H1 (cell line): ENCODE measurements at regions not wholly inside any gene's neighbourhood (a gene's known extent, or its start where the extent isn't known, plus 50 kb on each side); places are given as distances from the start of the nearest gene placed in this dataset.

Experiments used
- CTCF ChIA-PET: fragments of 300-600 bp; sonication (Branson Sonifier 250); formaldehyde crosslinking; loops from one replicate; lab custom pipeline; 2021; ENCODE audit not compliant: partially characterized antibody; lab: Charles Lee
- POLR2A ChIA-PET: fragments of 300-600 bp; sonication (Branson Sonifier 250); formaldehyde crosslinking; loops from one replicate; lab custom pipeline; 2021; ENCODE audit warnings: inconsistent platforms; ENCODE audit not compliant: partially characterized antibody; lab: Charles Lee
- DNase-seq, 2 experiments: peaks; one replicate each; pipeline versions ENCODE4 v3.0.0 to v3.0.0-alpha.2; 2010 to 2022; ENCODE audit warnings: low spot score in 2 of 2, low read depth in 1 of 2, mixed read lengths in 1 of 2
- FAIRE-seq: peaks from 2 replicates; lab custom pipeline; 2011; peaks lifted over from hg19 to GRCh38; lab: Jason Lieb, UNC
- H2AFZ ChIP-seq: 2 replicates; pipeline ENCODE4 v1.8.1; 2012; ENCODE audit warnings: low read length, inconsistent platforms
- H2AK5ac ChIP-seq: 2 replicates; pipeline ENCODE4 v1.6.1; 2013; ENCODE audit warnings: low read depth, low read length
- H2BK120ac ChIP-seq: replicated peaks from 2 replicates; pipeline ENCODE3; 2013; ENCODE audit warnings: low read depth, low read length, inconsistent platforms
- H2BK12ac ChIP-seq: 2 replicates; pipeline ENCODE4 v1.6.1; 2013; ENCODE audit warnings: low read depth, low read length
- H2BK15ac ChIP-seq: 2 replicates; pipeline ENCODE4 v1.6.1; 2013; ENCODE audit warnings: low read length
- H2BK20ac ChIP-seq: 2 replicates; pipeline ENCODE4 v1.6.1; 2013; ENCODE audit warnings: low read length
- H2BK5ac ChIP-seq: 2 replicates; pipeline ENCODE4 v1.6.1; 2013; ENCODE audit warnings: low read depth, low read length
- H3K14ac ChIP-seq: 2 replicates; pipeline ENCODE4 v1.6.1; 2013; ENCODE audit warnings: inconsistent platforms; ENCODE audit not compliant: insufficient read length
- H3K18ac ChIP-seq: 2 replicates; pipeline ENCODE4 v1.6.1; 2013; ENCODE audit warnings: low read length; ENCODE audit errors: extremely low read depth
- H3K23ac ChIP-seq: 2 replicates; pipeline ENCODE4 v1.6.1; 2013; ENCODE audit warnings: inconsistent platforms; ENCODE audit not compliant: insufficient read length
- H3K23me2 ChIP-seq: 2 replicates; pipeline ENCODE4 v1.6.1; 2013; ENCODE audit warnings: low read depth, low read length
- H3K27ac ChIP-seq: 2 replicates; pipeline ENCODE4 v1.6.1; 2011; ENCODE audit warnings: low read depth, low read length, inconsistent platforms
- H3K27me3 ChIP-seq, 4 experiments: replicated peaks in 1 of 4; 1 replicate in 1 of 4; 2 replicates in 3 of 4; pipeline versions ENCODE4 v1.6.1 to v1.8.1; 2011 to 2013; ENCODE audit warnings: low read length in 3 of 4, mild to moderate bottlenecking in 3 of 4, inconsistent platforms in 2 of 4, mixed read lengths in 2 of 4, moderate library complexity in 1 of 4; ENCODE audit not compliant: control insufficient read depth in 3 of 4, insufficient read depth in 3 of 4; ENCODE audit errors: extremely low read depth in 1 of 4
- H3K36me3 ChIP-seq, 4 experiments: 2 replicates each; pipeline versions ENCODE4 v1.6.1 to v1.8.1; 2011 to 2013; ENCODE audit warnings: mild to moderate bottlenecking in 4 of 4, low read length in 3 of 4, moderate library complexity in 2 of 4, control low read depth in 1 of 4, inconsistent platforms in 1 of 4; ENCODE audit not compliant: insufficient read depth in 4 of 4, control insufficient read depth in 2 of 4
- H3K4ac ChIP-seq: replicated peaks from 2 replicates; pipeline ENCODE3; 2013; ENCODE audit warnings: low read length, low read depth, mixed read lengths, inconsistent platforms; ENCODE audit not compliant: insufficient read length
- H3K4me1 ChIP-seq, 4 experiments: replicated peaks in 1 of 4; 1 replicate in 1 of 4; 2 replicates in 3 of 4; pipeline versions ENCODE4 v1.6.1 to v1.8.1; 2011 to 2013; ENCODE audit warnings: low read length in 3 of 4, inconsistent platforms in 2 of 4, mixed read lengths in 1 of 4; ENCODE audit not compliant: insufficient read depth in 4 of 4, control insufficient read depth in 3 of 4
- H3K4me2 ChIP-seq, 2 experiments: 2 replicates each; pipeline versions ENCODE4 v1.6.1 to v1.8.1; 2011 to 2013; ENCODE audit warnings: low read depth in 2 of 2, low read length in 2 of 2, control low read depth in 1 of 2, inconsistent platforms in 1 of 2, mild to moderate bottlenecking in 1 of 2; ENCODE audit not compliant: insufficient read depth in 1 of 2
- H3K4me3 ChIP-seq, 4 experiments: fragments of 200-600, 300-600 bp in 1 of 4; sonication (generic), shearing (Covaris generic), sonication (Bioruptor Twin) in 1 of 4; 2 replicates each; pipeline versions ENCODE4 v1.5.1 to v1.8.1; 2011 to 2016; ENCODE audit warnings: low read length in 4 of 4, low read depth in 3 of 4, control low read depth in 2 of 4, inconsistent platforms in 2 of 4, mild to moderate bottlenecking in 2 of 4, mixed read lengths in 1 of 4, moderate library complexity in 1 of 4; ENCODE audit not compliant: insufficient read depth in 2 of 4; ENCODE audit errors: extremely low read depth in 1 of 4
- H3K56ac ChIP-seq: replicated peaks from 2 replicates; pipeline ENCODE3; 2013; ENCODE audit warnings: low read depth, mild to moderate bottlenecking, mixed read lengths, low read length, inconsistent platforms; ENCODE audit not compliant: insufficient read length
- H3K79me1 ChIP-seq: 2 replicates; pipeline ENCODE4 v1.6.1; 2013; ENCODE audit warnings: low read depth, low read length, control low read depth
- H3K79me2 ChIP-seq, 2 experiments: 2 replicates each; pipeline versions ENCODE4 v1.6.1 to v1.8.1; 2012 to 2013; ENCODE audit warnings: low read length in 2 of 2, mild to moderate bottlenecking in 2 of 2, inconsistent platforms in 1 of 2; ENCODE audit not compliant: insufficient read depth in 2 of 2, control insufficient read depth in 1 of 2
- H3K9ac ChIP-seq, 4 experiments: replicated peaks in 1 of 4; 1 replicate in 1 of 4; 2 replicates in 3 of 4; pipeline versions ENCODE4 v1.6.1 to v1.8.1; 2011 to 2013; ENCODE audit warnings: low read depth in 3 of 4, low read length in 3 of 4, control low read depth in 2 of 4, mild to moderate bottlenecking in 2 of 4, moderate library complexity in 2 of 4, inconsistent platforms in 1 of 4; ENCODE audit errors: extremely low read depth in 1 of 4
- H3K9me3 ChIP-seq, 2 experiments: 2 replicates each; pipeline versions ENCODE4 v1.6.1 to v1.8.1; 2012 to 2013; ENCODE audit warnings: mild to moderate bottlenecking in 2 of 2, moderate library complexity in 2 of 2, control low read depth in 1 of 2, inconsistent platforms in 1 of 2, low read depth in 1 of 2, low read length in 1 of 2, mixed read lengths in 1 of 2; ENCODE audit not compliant: insufficient read depth in 2 of 2
- H4K20me1 ChIP-seq, 2 experiments: replicated peaks in 1 of 2; 2 replicates each; pipeline versions ENCODE3 to v1.8.1; 2011 to 2013; ENCODE audit warnings: inconsistent platforms in 2 of 2, low read length in 2 of 2, mild to moderate bottlenecking in 1 of 2; ENCODE audit not compliant: insufficient read depth in 2 of 2, control insufficient read depth in 1 of 2
- H4K5ac ChIP-seq: 2 replicates; pipeline ENCODE4 v1.6.1; 2013; ENCODE audit warnings: low read length, low read depth, mixed read lengths, inconsistent platforms; ENCODE audit not compliant: insufficient read length
- H4K8ac ChIP-seq: 2 replicates; pipeline ENCODE4 v1.8.0; 2013; ENCODE audit warnings: mild to moderate bottlenecking, moderate library complexity, low read length, inconsistent platforms; ENCODE audit not compliant: insufficient read depth; ENCODE audit errors: extremely low read depth
- H4K91ac ChIP-seq: replicated peaks from 2 replicates; pipeline ENCODE3; 2013; ENCODE audit warnings: low read length, mixed read lengths, inconsistent platforms; ENCODE audit not compliant: insufficient read length
- GABPA ChIP-seq: IDR thresholded peaks from 2 replicates; pipeline ENCODE4 v1.6.1; 2011; ENCODE audit warnings: mild to moderate bottlenecking, low read length, moderate library complexity, borderline replicate concordance; ENCODE audit not compliant: insufficient read depth
- HDAC2 ChIP-seq, 2 experiments: fragments of 300-600 bp in 1 of 2; sonication (generic) in 1 of 2; IDR thresholded peaks; 2 replicates each; pipeline ENCODE4 v1.6.1; 2011 to 2012; ENCODE audit warnings: low read depth in 2 of 2, low read length in 2 of 2, mild to moderate bottlenecking in 2 of 2, moderate library complexity in 2 of 2, borderline replicate concordance in 1 of 2, inconsistent platforms in 1 of 2
- NRF1 ChIP-seq: IDR thresholded peaks from 2 replicates; pipeline ENCODE4 v1.6.1; 2011; ENCODE audit warnings: mild to moderate bottlenecking, low read depth, low read length, improper control_type of control experiment
- SP4 ChIP-seq: IDR thresholded peaks from 2 replicates; pipeline ENCODE4 v1.6.1; 2012; ENCODE audit warnings: low read length, inconsistent platforms
- YY1 ChIP-seq: IDR thresholded peaks from 2 replicates; pipeline ENCODE4 v1.6.1; 2011; ENCODE audit warnings: low read depth, mild to moderate bottlenecking, low read length
- WGBS, 2 experiments: shearing (Covaris generic) in 1 of 2; methylation state at CpG; one replicate each; pipeline versions ENCODE4 v1.1.6 to v1.1.7; 2013 to 2015; ENCODE audit warnings: low lambda C conversion rate in 2 of 2, mixed read lengths in 2 of 2, inconsistent platforms in 1 of 2, low coverage in 1 of 2, missing lambda C conversion rate in 1 of 2; ENCODE audit not compliant: insufficient replicate concordance in 2 of 2, insufficient coverage in 1 of 2, insufficient read length in 1 of 2; ENCODE audit errors: extremely low coverage in 1 of 2, missing lambda C conversion rate in 1 of 2; 5-methylcytosine and 5-hydroxymethylcytosine counted together
- TF ChIP-seq, protein P1 (sequence below): IDR thresholded peaks from 2 replicates; pipeline ENCODE4 v1.6.1; 2011; ENCODE audit warnings: low read length, improper control_type of control experiment

GRCh38 chr18:75497576-75498235 is 70.2 kb upstream of the SMIM21 start:
- no peaks in the 10 kb centered on the region for H4K20me1 ChIP-seq
- no peak for DNase-seq
- H2AFZ ChIP-seq = no peak overlapping the region
- H3K4me2 ChIP-seq = no peak overlapping the region
- no peak overlapping the region for H3K23ac ChIP-seq
- no peak overlapping the region for H4K91ac ChIP-seq
- 63% methylated on average over 8 of the region's 8 CpGs; no CpG with 5 or more reads in 1 of the 2 experiments for WGBS, 2 experiments
- no peak overlapping the region for H3K27ac ChIP-seq
- FAIRE-seq = no peak
- no peak overlapping the region for H3K4ac ChIP-seq
- H3K56ac ChIP-seq = no peak overlapping the region
- H3K9me3 ChIP-seq = no peaks in the 10 kb centered on the region
- H2BK120ac ChIP-seq = no peak overlapping the region
- H3K36me3 ChIP-seq = no peaks in the 10 kb centered on the region
- no peak for TF ChIP-seq HDAC2 (IDR thresholded peaks at IDR 0.05; ENCODE audit: borderline replicate concordance in 1 of 2, low read depth in 2 of 2, low read length in 2 of 2)
- no peak for TF ChIP-seq YY1
- TF ChIP-seq GABPA = no peak
- no peak for TF ChIP-seq SP4
- no peak for TF ChIP-seq NRF1
- TF ChIP-seq, protein P1, sequence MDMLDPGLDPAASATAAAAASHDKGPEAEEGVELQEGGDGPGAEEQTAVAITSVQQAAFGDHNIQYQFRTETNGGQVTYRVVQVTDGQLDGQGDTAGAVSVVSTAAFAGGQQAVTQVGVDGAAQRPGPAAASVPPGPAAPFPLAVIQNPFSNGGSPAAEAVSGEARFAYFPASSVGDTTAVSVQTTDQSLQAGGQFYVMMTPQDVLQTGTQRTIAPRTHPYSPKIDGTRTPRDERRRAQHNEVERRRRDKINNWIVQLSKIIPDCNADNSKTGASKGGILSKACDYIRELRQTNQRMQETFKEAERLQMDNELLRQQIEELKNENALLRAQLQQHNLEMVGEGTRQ = no peak
- CTCF ChIA-PET = interaction anchor here (0.6 to 1.5 kb wide), 3 partner anchors 19 to 340 kb away, joined by 3 to 6 read pairs (median 3); no protein-coding TSS in a partner anchor
- no peak overlapping the region for H2BK20ac ChIP-seq
- no peak overlapping the region for H2BK15ac ChIP-seq
- no peaks in the 10 kb centered on the region for H3K23me2 ChIP-seq
- H3K4me3 ChIP-seq = no peak overlapping the region
- no peaks in the 10 kb centered on the region for H3K79me2 ChIP-seq
- no peak overlapping the region for H3K9ac ChIP-seq
- H2AK5ac ChIP-seq = no peak overlapping the region
- POLR2A ChIA-PET = no interaction called here
- no peak overlapping the region for H2BK5ac ChIP-seq
- H2BK12ac ChIP-seq = no peak overlapping the region
- H4K8ac ChIP-seq = no peak overlapping the region
- no peaks in the 10 kb centered on the region for H3K27me3 ChIP-seq
- no peak overlapping the region for H4K5ac ChIP-seq
- no peaks in the 10 kb centered on the region for H3K79me1 ChIP-seq
- no peak overlapping the region for H3K14ac ChIP-seq
- H3K4me1 ChIP-seq = peaks cover 0 to 3% (median 0%) of the 10 kb centered on the region in 4 experiments; a peak in 1 of 7 replicates
- H3K18ac ChIP-seq = no peak overlapping the region
